Stimulated activated CD4-positive, alpha-beta T cell treated with anti-CD3 and anti-CD28 coated beads, Interleukin-15, amount 100 ng/mL, for 24 hours (primary cell): ENCODE measurements at regions not wholly inside any gene's neighbourhood (a gene's known extent, or its start where the extent isn't known, plus 50 kb on each side); places are given as distances from the start of the nearest gene placed in this dataset.
A peak's percentile ranks its signal among the peaks of the same experiment; 100 is the strongest.

Experiments used
- DNase-seq: peaks from one replicate; pipeline ENCODE4 v3.0.0-alpha.2; 2020

GRCh38 chr10:113446739-113447138 lies 106.1 kb upstream of the HABP2 start:
- no peak for DNase-seq

GRCh38 chr10:113447278-113447677 lies 105.6 kb upstream of the HABP2 start:
- no peak for DNase-seq

- DNase-seq = no peak
These were observed 103.7 kb upstream of the HABP2 start for GRCh38 chr10:113449006-113449695.

DNA sequence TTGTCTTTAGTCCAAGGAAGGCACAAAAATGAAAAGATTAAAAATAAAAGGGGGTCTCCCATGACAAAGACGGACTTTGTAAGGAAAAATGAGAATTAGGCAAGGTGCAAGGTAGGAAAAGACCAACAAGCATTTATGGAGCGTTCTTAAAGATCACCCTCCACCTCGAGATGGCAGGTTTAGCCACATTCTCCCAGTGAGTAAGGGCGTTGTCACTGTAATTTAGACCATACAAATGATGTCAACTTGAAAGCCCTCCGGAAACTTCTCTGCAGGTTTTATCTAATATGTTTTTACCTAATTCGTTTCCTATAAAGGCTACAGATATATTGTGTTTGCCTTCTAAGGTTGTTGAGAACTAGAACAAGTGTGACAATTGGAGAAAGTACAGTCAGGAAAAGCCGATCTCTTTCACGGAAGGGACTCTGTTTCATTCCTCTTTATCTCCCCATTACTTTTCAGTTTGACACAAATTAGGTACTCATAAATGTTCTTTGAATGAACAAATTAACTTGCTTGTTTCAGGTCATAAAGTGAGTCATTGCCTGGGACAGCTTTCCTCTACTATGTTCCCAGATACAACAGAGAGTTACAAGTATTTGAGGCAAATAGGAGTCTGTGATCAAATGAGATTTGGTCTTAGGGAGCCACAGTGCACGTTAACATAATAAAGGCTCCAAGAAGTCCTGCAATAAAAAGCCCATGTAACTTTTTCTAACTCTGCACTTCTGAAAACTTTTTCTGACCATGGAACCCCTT lies 102.6 kb upstream of the HABP2 start:
- no peak for DNase-seq

- no peak for DNase-seq
These were observed 101.9 kb upstream of the HABP2 start for GRCh38 chr10:113450906-113451305.

- DNase-seq = no peak
These were observed 100.6 kb upstream of the HABP2 start for GRCh38 chr10:113452146-113452845.

GRCh38 chr10:113453351-113453750 lies 99.5 kb upstream of the HABP2 start:
- DNase-seq = no peak

DNA sequence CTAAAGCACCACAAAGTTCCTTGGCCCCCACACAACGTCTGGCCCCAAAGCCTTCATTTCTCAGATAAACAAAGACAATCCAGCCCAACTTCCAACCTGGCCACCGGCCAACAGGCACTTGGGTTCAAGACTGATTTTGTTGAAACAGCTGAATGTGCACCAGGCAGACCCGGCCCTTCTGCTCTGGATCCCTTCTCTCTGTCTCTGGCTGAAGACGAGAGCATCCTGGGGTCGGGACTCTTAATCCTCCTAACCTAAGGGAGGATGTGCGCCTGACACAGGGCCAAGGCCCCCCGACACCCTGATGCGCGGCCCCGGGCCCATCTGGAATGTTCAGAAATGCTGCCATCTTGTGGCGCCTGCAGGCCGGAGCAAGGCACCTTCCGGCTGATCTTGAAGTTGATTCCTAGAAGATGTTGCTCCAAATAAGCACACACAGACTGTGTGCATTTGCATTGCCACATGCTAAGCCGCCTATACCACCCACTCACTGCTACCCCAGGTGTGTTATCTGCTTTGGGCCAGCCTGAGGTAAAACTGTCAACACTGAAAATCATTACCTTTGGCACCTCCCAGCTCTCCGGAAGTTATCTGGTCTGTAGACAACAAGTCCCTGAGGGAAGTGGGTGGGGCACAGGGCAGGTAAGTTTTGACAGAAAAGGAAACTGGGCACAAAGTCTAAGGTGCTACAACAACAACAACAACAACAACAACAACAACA lies 98.4 kb upstream of the HABP2 start:
- peak; percentile 40 for DNase-seq

DNA sequence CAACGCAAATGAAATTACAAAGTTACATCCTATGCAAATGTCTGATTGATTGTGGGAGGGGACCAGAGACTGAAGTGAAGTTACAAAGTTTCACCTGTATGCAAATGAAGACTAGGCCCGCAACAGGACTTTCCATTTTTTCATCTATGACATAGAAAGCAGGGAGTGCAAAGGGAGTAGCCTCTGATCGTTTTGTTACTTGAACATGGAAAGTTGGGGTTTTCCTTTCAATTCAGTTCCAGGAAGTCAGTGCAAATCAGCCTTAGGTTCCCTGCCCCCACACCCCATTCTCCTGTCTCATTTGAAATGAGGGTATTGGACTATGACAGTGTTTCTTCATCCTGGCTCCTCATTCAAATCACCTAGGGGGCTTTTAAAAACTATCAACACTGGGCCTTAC lies 96.9 kb upstream of the HABP2 start:
- no peak for DNase-seq

DNA sequence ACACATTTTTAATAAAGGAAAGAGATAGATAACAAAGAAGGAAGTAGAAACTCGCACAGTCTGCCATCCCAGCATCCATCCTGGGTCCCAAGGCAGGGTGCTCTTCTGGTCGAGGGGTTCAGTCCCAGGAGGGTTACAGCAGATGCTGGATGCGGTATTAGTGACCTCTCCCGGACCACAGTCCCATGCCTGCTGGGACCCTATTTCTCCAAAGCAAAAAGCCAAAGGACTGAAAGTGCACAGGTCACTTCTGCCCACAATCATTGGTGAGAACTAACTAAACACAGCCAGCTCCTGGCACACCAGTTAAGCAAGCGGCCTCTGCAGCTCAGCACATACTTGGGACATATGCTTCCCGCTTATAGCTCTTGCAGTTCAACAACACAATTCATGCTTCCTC lies 96.1 kb upstream of the HABP2 start:
- no peak for DNase-seq

- no peak for DNase-seq
These were observed 95.4 kb upstream of the HABP2 start for GRCh38 chr10:113457408-113457807.

DNA sequence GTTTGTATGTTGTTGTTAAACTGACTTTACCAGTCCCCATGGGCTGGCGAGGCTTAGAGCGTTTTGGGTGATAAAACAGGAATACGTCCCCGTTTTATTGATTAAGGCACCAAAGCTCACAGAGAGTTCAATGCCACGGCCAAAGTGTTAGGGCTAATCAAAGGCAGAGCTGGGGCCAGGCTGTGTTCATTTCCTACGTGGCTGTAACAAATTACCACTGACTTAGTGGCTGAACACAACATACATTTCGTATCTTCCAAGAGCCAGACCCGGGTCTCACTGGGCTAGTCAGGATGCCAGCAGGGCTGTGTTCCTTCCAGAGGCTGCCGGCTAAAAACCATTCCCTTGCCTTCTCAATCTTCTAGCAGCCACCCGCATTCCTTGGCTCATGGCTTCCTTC lies 94.4 kb upstream of the HABP2 start:
- DNase-seq = no peak

GRCh38 chr10:113458944-113459343 lies 93.9 kb upstream of the HABP2 start:
- no peak for DNase-seq

- no peak for DNase-seq
These were observed 93.1 kb upstream of the HABP2 start for GRCh38 chr10:113459626-113460280.

- DNase-seq = no peak
These were observed 89.8 kb upstream of the HABP2 start for GRCh38 chr10:113463083-113463482.

DNA sequence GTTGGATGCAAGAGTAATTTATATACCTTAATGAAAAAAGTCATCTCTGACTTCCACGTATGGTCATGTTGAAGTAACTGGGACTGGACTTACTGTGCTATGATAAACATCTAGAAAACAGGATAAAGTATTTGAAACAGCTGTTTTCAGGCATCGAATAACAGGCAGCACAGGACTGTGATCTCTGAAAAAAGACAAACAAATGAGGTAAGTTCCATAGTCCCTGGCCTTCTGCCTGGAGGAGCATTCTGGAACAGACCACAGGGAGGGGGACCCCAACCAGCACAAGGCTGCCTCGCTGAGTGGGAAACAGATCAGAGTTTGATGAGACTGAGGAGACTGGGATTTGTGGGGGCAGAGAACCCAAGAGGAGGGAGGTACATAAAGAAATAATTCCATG lies 89.1 kb upstream of the HABP2 start:
- DNase-seq = no peak

DNA sequence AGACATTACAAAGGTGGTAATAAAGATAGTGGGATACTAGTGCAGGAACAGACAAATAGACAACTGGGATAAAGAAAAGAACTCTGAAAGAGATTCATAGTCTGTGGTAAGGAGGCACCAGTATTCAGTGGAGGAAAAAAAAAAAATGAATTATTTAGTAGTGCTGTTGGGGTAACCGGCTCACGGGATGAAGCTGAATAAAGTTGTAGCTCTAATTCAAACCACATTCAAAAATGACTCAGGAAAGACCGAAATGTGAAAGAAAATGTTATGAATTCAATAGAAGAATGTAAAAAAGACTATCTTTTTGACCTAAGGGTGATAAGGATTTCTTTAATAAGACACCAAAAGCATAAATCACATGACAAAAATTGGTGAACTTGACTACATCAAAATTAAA lies 83.1 kb upstream of the HABP2 start:
- no peak for DNase-seq

- no peak for DNase-seq
These were observed 82.2 kb upstream of the HABP2 start for GRCh38 chr10:113470372-113471240.

- DNase-seq = no peak
These were observed 81.4 kb upstream of the HABP2 start for GRCh38 chr10:113471241-113471996.

GRCh38 chr10:113473011-113473410 lies 79.8 kb upstream of the HABP2 start:
- no peak for DNase-seq

- DNase-seq = no peak
These were observed 79.0 kb upstream of the HABP2 start for GRCh38 chr10:113473851-113474250.
